ENCODE measurements at regions not wholly inside any gene's neighbourhood (a gene's known extent, or its start where the extent isn't known, plus 50 kb on each side); places are given as distances from the start of the nearest gene placed in this dataset.

DNA sequence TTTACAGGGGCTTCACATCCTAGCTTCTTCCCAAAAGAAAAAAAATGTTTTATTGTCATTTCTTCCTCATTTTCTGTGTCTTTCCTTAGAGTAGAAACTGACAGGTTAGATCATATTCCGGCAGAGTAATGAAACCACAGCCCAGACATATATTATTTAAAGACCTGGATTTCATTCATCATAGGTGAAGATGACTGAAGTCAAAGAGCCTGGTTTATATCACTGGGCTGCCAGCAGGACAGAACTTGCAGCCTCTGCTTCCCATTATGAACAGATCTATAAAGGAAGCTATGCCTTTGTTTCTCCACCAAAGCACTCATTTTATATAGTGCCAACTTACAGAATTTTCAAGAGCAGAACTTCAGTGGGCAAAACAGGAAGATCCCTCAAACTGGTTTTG, 137.9 kb downstream of the METTL4 start:
- no peak overlapping the region for H3K27ac Mint-ChIP-seq
- H3K4me3 Mint-ChIP-seq, result no peak overlapping the region
- no peaks in the 10 kb centered on the region for H3K4me1 Mint-ChIP-seq (ENCODE audit: low read depth in 2 of 2)
- no peak for ATAC-seq (replicated peaks)
- no peak for DNase-seq
- H3K36me3 Mint-ChIP-seq (ENCODE audit: insufficient read depth), result no peaks in the 10 kb centered on the region
- H3K27me3 Mint-ChIP-seq, result peaks cover 12 to 36% of the 10 kb centered on the region in 2 donors
- peaks cover 0 to 2% of the 10 kb centered on the region in 2 donors for H3K9me3 Mint-ChIP-seq

DNA sequence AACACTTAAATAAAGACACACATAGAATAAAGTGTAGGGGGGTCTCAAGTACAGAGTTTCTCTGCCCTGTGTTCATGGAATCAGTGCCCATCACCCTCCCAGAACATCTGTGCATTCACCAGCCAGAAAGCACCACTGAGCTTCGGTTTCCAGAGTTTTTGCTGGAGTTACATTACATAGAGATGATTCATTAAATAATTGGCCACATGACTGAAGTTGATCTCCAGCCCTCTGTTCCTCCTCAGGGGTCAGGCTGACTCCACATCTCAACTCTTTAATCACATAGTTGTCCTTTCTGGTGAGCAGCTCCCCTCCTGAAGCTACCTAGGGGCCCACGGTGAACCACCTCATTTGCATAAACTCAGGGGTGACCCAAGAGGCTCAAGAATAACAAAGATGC, 129.8 kb downstream of the METTL4 start:
- H3K27ac Mint-ChIP-seq, result no peak overlapping the region
- H3K4me3 Mint-ChIP-seq, result no peak overlapping the region
- ATAC-seq (replicated peaks) (no peak), DNase-seq (no peak)
- no peaks in the 10 kb centered on the region for H3K4me1 Mint-ChIP-seq (ENCODE audit: low read depth in 2 of 2)
- H3K36me3 Mint-ChIP-seq (ENCODE audit: insufficient read depth), result no peaks in the 10 kb centered on the region
- peaks cover 25 to 27% of the 10 kb centered on the region in 2 donors for H3K27me3 Mint-ChIP-seq
- H3K9me3 Mint-ChIP-seq, result no peaks in the 10 kb centered on the region

DNA sequence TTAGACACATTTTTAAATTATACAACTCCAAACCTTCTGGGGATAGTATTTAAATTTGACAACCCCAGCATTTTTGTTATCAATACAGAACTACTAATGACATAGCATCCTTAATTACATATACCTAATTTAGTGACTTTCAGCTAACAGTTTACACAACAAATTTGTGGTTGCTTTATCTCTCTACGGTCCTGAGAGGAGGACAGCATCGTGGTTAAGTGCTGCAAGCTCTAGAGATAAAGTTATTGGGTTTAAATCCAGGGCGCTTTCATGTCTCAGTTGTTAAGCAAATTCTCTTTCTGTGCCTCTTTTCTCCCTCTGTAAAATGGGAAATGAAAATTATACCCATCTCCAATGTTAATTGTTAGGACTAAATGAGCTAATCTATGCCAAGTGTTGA, 129.3 kb downstream of the METTL4 start:
- no peaks in the 10 kb centered on the region for H3K36me3 Mint-ChIP-seq (ENCODE audit: insufficient read depth)
- H3K27ac Mint-ChIP-seq, result no peak overlapping the region
- H3K4me1 Mint-ChIP-seq (ENCODE audit: low read depth in 2 of 2), result no peaks in the 10 kb centered on the region
- DNase-seq (no peak), ATAC-seq (replicated peaks) (no peak)
- H3K27me3 Mint-ChIP-seq, result peaks cover 25 to 27% of the 10 kb centered on the region in 2 donors
- H3K4me3 Mint-ChIP-seq, result no peak overlapping the region
- H3K9me3 Mint-ChIP-seq, result no peaks in the 10 kb centered on the region

DNA sequence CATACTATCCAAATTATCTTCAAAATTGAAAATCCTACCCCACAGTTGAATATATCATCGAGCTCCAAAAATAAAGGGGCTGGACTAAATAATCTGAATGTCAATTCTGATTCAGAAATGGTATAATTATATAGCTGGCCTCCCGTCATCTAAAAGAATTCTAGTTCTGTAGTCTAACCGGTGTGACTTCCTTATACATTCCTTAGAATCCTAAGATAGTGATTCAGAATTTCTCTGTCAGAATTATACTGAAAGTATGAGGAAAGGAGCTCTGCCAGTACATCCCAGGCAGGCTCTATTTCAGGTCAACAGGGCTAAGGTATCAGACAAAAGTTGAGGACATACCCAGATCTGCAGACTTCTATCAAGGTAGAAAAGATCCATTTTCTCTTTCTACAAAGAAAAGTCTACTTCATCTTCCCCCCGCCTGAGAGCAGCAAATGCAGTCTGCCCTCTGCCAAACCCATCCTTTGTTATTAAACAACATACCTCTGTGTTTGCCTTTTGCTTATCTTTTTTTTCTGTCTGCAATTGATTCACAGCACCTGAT, 128.5 kb downstream of the METTL4 start:
- Mint-ChIP-seq H3K27me3 (peaks cover 25 to 27% of the 10 kb centered on the region in 2 donors), H3K4me1 (ENCODE audit: low read depth in 2 of 2) (no peaks in the 10 kb centered on the region), H3K9me3 (no peaks in the 10 kb centered on the region), H3K27ac (no peak overlapping the region), H3K36me3 (ENCODE audit: insufficient read depth) (no peaks in the 10 kb centered on the region), H3K4me3 (no peak overlapping the region)
- ATAC-seq (replicated peaks), result no peak
- DNase-seq, result no peak

DNA sequence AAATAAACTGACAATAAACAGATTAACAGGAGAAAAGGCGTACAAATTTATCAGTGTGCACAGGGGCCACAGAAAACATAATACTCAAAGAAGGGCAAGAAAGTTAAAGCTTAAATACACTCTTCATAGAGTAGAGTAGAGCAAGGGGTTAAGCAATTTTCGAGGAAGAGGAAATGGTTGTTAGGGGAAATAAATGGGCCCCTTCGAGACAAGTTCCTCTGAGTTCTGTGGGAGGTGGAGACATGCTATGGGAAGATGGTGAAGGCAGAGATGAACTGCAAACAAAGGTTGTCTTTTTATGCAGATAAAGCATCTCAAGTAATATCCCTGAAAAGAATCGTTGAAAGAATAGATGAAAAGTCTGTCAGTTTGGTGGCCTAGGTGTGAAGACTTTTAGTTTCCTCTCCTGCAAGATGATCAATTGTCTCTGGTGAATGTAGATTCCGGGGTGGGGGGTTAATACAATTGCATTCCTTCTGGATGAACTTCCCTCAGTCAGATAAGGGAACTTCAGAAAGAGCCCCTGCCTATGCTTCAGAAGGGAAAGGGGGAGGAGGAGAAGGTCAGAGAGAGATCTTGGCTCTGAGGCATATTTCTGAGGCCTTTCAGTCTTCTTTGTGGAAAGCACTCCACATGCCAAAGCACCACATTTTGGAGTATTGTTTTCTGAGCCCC, 127.0 kb downstream of the METTL4 start:
- Mint-ChIP-seq H3K36me3 (ENCODE audit: insufficient read depth) (no peaks in the 10 kb centered on the region), H3K27me3 (peaks cover 25 to 33% of the 10 kb centered on the region in 2 donors), H3K27ac (no peak overlapping the region), H3K4me3 (no peak overlapping the region), H3K4me1 (ENCODE audit: low read depth in 2 of 2) (no peaks in the 10 kb centered on the region), H3K9me3 (no peaks in the 10 kb centered on the region)
- DNase-seq, result no peak
- no peak for ATAC-seq (replicated peaks)

DNA sequence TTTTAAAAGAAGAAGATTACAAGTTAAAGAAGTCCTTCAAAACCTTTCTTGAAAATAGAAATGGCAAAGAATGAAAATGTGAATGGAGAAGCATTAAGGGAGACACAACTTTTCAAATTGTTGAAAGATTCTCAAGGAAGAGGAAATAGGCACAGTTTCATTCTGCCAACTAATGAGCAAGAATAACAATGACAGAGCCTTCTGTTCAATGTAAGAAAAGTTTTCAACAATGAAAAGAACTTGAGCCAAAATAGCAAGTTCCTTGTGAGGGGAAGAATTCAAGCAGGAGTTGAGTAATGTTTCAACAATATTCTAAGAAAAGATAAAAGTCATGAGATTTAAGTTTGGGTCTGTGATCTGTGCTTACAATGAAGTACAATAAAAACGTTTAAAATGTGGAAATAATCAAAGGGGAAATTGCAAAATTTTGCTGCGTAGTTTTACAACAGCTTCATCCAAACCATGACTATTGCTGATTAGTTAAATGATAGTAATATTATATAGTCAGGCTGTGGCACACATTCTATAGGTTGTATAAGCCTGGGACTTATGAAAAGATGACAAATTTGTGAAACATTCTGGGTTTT, 122.6 kb downstream of the METTL4 start:
- H3K27ac Mint-ChIP-seq, result no peak overlapping the region
- no peaks in the 10 kb centered on the region for H3K4me1 Mint-ChIP-seq (ENCODE audit: low read depth in 2 of 2)
- H3K27me3 Mint-ChIP-seq, result peaks cover 10 to 28% of the 10 kb centered on the region in 2 donors
- DNase-seq, result no peak
- no peak for ATAC-seq (replicated peaks)
- no peaks in the 10 kb centered on the region for H3K9me3 Mint-ChIP-seq
- H3K36me3 Mint-ChIP-seq (ENCODE audit: insufficient read depth), result no peaks in the 10 kb centered on the region
- no peak overlapping the region for H3K4me3 Mint-ChIP-seq

DNA sequence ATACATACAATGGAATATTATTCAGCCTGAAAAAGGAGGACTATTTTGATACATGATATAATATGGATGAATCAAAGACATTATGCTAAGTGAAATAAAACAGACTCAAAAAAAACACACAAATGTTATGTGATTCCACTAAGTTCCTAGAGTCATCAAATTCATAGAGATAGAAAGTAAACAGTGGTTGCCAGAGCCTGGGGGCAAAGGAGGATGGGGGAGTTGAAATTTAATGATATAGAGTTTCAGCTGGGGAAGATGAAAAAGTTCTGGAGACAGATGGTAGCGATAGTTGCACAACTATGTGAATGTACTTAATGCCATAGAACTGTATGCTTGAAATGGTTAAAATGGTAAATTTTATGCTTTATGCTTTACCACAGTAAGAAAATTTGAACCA, 119.7 kb downstream of the METTL4 start:
- Mint-ChIP-seq H3K27ac (no peak overlapping the region), H3K9me3 (no peaks in the 10 kb centered on the region), H3K4me3 (no peak overlapping the region), H3K27me3 (peaks cover 0 to 26% of the 10 kb centered on the region in 2 donors), H3K36me3 (ENCODE audit: insufficient read depth) (no peaks in the 10 kb centered on the region), H3K4me1 (ENCODE audit: low read depth in 2 of 2) (no peaks in the 10 kb centered on the region)
- ATAC-seq (replicated peaks) (no peak), DNase-seq (no peak)

DNA sequence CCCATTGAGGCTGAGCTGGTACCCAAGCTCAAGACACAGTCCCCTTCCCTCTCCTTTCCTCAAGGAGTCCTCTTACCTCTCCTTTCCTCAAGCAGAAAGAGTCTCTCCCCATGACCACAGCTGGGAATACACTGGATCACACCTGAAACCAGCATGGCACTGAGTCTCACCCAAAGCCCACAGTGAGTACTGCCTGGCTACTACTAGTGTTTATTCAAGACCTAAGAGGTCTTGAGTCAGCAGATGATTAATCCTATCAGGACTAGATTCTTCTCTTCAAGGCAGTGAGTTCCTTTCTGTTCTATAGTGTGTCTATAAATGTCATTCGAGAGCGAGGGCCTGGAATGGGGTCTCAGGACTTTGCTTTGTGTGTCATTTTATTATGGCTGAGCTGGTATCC, 111.4 kb downstream of the METTL4 start:
- H3K9me3 Mint-ChIP-seq, result no peaks in the 10 kb centered on the region
- no peaks in the 10 kb centered on the region for H3K36me3 Mint-ChIP-seq (ENCODE audit: insufficient read depth)
- ATAC-seq (replicated peaks) (no peak), DNase-seq (no peak)
- H3K4me3 Mint-ChIP-seq, result no peak overlapping the region
- peaks cover 27 to 44% of the 10 kb centered on the region in 2 donors for H3K27me3 Mint-ChIP-seq
- no peak overlapping the region for H3K27ac Mint-ChIP-seq
- no peaks in the 10 kb centered on the region for H3K4me1 Mint-ChIP-seq (ENCODE audit: low read depth in 2 of 2)

DNA sequence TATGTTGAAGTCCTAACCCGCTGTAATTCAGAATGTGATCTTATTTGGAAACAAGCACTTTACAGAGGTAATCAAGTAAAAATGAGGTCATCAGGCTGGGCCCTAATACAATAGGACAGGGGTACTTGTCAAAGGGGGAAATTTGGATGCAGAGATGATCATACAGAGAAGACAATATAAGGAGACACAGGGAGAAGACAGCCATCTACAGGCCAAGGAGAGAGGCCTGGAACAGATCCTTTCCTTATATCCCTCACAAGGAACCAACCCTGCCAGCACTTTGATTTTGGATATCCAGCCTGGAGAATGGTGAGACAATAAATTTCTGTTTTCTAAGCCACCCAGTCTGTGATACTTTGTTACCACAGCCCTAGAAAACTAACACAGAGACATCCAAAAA, 104.3 kb downstream of the METTL4 start:
- H3K36me3 Mint-ChIP-seq (ENCODE audit: insufficient read depth), result no peaks in the 10 kb centered on the region
- ATAC-seq (replicated peaks), result no peak
- no peak for DNase-seq
- H3K27me3 Mint-ChIP-seq, result peaks cover 23 to 26% of the 10 kb centered on the region in 2 donors
- no peaks in the 10 kb centered on the region for H3K4me1 Mint-ChIP-seq (ENCODE audit: low read depth in 2 of 2)
- H3K9me3 Mint-ChIP-seq, result no peaks in the 10 kb centered on the region
- H3K4me3 Mint-ChIP-seq, result no peak overlapping the region
- H3K27ac Mint-ChIP-seq, result no peak overlapping the region

DNA sequence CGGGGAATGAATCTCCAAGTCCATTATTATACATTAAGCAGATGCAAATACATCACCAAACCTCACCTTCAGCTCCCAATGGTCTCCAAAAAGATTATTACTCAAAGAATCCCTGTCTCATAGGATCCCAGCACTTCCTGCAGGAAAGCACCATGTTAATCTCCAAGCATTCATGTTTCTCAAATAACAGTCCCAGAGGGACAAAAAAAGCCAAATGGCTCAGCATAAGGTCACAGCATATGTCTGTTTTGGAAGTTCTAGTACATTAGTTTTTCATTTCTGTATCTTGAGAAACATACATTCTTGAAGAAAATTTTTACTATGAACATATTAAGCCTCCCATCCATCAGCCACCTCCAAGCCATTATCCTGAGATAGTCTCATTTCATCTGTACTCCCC, 103.3 kb downstream of the METTL4 start:
- no peak for ATAC-seq (replicated peaks)
- Mint-ChIP-seq H3K36me3 (ENCODE audit: insufficient read depth) (no peaks in the 10 kb centered on the region), H3K27ac (no peak overlapping the region), H3K4me1 (ENCODE audit: low read depth in 2 of 2) (no peaks in the 10 kb centered on the region), H3K4me3 (no peak overlapping the region), H3K27me3 (peaks cover 27 to 33% of the 10 kb centered on the region in 2 donors), H3K9me3 (no peaks in the 10 kb centered on the region)
- DNase-seq, result no peak

DNA sequence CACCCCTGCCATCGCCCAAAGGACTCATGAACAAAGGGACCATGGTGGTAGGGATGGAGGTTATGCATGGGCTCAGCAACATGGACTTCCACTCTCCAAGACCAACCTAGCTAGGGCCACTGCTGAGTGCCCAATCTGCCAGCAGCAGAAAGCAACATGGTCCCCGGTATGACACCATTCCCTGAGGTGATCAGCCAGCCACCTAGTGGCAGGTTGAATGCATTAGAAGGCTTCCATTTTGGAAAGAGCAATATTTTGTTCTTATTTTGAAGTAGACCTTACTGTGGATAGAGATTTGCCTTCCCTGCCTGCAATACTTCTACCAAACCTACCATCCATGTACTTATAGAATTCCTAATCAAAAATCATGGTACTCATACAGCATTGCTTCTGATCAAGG, 99.8 kb downstream of the METTL4 start:
- H3K27ac Mint-ChIP-seq, result no peak overlapping the region
- ATAC-seq (replicated peaks) (no peak), DNase-seq (no peak)
- H3K27me3 Mint-ChIP-seq, result peaks cover 26 to 34% of the 10 kb centered on the region in 2 donors
- H3K36me3 Mint-ChIP-seq (ENCODE audit: insufficient read depth), result no peaks in the 10 kb centered on the region
- H3K9me3 Mint-ChIP-seq, result no peaks in the 10 kb centered on the region
- H3K4me1 Mint-ChIP-seq (ENCODE audit: low read depth in 2 of 2), result no peaks in the 10 kb centered on the region
- H3K4me3 Mint-ChIP-seq, result no peak overlapping the region

DNA sequence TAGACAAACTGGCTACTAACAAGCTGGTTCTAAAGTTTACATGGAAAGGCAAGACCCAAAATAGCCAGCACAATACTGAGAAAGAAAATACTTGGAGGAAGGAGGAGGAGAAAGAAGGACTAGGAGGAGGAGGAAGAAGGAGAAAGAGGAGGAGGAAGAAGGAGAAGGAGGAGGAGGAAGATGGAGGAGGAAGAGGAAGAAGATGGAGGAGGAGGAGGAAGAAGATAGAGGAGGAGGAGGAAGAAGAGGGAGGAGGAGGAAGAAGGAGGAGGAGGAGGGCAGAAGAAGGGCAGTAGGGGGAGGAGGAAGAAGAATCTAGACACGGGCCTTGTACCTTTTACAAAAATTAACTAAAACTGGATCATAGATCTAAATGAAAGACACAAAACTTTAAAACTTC, 92.6 kb downstream of the METTL4 start:
- Mint-ChIP-seq H3K9me3 (no peaks in the 10 kb centered on the region), H3K27me3 (peaks cover 40 to 58% of the 10 kb centered on the region in 2 donors), H3K4me1 (ENCODE audit: low read depth in 2 of 2) (no peaks in the 10 kb centered on the region), H3K4me3 (no peak overlapping the region), H3K27ac (no peak overlapping the region), H3K36me3 (ENCODE audit: insufficient read depth) (no peaks in the 10 kb centered on the region)
- ATAC-seq (replicated peaks), result no peak
- no peak for DNase-seq

DNA sequence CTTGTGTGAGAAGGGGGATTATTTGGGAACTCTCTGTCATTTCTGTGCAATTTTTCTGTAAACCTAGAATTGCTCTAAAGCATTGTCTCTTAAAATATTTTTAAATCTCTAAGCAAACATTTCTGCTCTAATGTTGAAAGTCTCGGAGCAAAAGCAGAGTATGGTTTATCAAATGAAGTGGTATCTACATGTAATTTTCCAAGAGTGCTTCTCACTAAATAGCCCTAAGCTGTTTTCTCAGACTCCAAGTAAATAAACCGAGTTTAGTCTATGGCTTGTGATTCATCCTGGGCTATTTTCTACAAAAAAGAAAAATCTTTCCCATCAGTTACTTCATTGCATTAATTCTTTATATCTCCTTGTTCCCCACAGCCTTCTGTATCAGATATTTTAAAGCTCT, 90.8 kb downstream of the METTL4 start:
- no peak for ATAC-seq (replicated peaks)
- no peaks in the 10 kb centered on the region for H3K36me3 Mint-ChIP-seq (ENCODE audit: insufficient read depth)
- H3K9me3 Mint-ChIP-seq, result no peaks in the 10 kb centered on the region
- H3K27ac Mint-ChIP-seq, result no peak overlapping the region
- H3K27me3 Mint-ChIP-seq, result peaks cover 29 to 60% of the 10 kb centered on the region in 2 donors
- no peak overlapping the region for H3K4me3 Mint-ChIP-seq
- no peak for DNase-seq
- H3K4me1 Mint-ChIP-seq (ENCODE audit: low read depth in 2 of 2), result no peaks in the 10 kb centered on the region

DNA sequence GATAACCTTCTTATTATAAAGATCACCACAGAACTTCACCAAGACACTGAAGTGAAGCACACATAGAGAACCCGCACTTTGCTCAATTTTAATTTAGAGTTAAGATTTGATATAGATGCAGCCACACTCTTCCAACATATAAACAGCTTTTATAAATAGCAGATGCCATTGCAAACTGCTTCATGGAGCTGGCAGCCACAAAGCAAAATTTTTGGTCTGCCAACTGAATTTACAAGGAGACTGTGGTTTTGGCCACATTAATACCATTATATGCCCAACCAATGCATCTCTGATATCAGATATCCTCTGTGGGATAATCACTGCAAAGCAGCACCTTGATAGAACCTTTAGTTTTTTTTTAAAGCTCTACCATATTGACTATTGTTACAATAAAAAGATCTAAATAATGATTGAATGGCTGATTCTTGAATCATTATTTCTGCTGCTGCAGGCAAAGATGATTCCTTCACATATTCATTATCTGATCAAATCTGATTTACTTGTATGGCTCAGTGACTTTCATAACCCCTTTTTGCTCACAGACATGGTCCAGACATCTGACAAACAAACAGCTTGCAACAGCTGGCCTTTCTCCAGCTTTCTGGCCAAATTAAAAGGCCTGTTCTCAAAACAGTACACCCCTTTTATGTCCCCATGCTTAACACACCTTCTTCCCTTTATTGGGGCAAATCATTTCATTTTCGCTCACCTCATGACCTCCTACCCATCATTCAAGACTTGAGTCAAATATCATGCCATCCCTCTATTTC, 88.4 kb downstream of the METTL4 start:
- H3K9me3 Mint-ChIP-seq, result no peaks in the 10 kb centered on the region
- H3K4me1 Mint-ChIP-seq (ENCODE audit: low read depth in 2 of 2), result no peaks in the 10 kb centered on the region
- H3K27ac Mint-ChIP-seq, result no peak overlapping the region
- DNase-seq (no peak), ATAC-seq (replicated peaks) (no peak)
- peaks cover 41 to 67% of the 10 kb centered on the region in 2 donors for H3K27me3 Mint-ChIP-seq
- no peak overlapping the region for H3K4me3 Mint-ChIP-seq
- H3K36me3 Mint-ChIP-seq (ENCODE audit: insufficient read depth), result no peaks in the 10 kb centered on the region

Measured in effector memory CD8-positive, alpha-beta T cell (primary cell).